SU-DHL-6 (cell line): ENCODE measurements at regions not wholly inside any gene's neighbourhood (a gene's known extent, or its start where the extent isn't known, plus 50 kb on each side); places are given as distances from the start of the nearest gene placed in this dataset.

Experiments
- EZH2phosphoT487 ChIP-seq: fragments of 200-600 bp; sonication (generic), shearing (Covaris generic); conservative IDR thresholded peaks from 2 replicates; pipeline ENCODE4 v1.6.1; 2018; ENCODE audit warnings: mild to moderate bottlenecking, antibody characterized with exemption, low read length, moderate library complexity, mixed read lengths
- TF ChIP-seq, protein P1 (sequence below): fragments of 200-600 bp; sonication (generic); IDR thresholded peaks from one replicate; pipeline ENCODE4 v1.5.1; 2017; ENCODE audit warnings: antibody characterized with exemption, mild to moderate bottlenecking, low read length, moderate library complexity; ENCODE audit not compliant: insufficient read depth, poor library complexity, severe bottlenecking

DNA sequence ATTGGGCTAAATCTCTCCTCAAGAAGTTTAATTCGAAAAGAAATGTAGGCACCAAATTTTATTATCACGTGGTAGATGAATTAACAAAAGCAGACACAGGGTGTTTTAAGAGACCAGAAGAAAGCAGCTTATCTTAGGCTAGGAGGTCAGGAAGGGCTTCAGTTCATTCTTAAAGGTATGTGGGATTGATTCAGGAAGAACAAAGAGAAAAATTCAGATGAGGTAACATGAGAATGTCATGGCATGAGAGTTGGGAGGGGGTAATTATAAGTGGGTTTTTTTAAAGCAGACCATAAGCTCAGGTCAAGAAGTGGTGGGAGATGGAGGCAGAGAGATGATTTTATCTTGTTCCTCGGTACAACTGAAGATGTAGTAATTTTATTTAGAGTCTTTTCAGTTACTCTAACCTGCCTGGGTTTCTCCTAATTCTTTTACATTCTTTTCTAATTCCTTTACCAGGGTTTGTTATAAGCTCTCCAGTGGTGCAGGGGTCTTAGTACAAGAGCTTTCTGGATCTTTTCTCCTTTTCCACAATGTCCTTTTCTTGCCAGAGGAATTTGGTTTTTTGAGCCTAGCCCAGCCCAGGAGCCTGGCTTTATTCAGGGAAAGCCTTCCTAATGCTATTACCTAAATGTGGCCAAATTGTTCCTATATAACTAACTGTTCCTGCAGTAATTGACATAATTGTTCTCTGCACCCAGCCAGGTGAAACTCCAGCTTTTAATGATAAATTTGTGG, 474.1 kb upstream of the BTBD3 start:
- TF ChIP-seq, protein P1, sequence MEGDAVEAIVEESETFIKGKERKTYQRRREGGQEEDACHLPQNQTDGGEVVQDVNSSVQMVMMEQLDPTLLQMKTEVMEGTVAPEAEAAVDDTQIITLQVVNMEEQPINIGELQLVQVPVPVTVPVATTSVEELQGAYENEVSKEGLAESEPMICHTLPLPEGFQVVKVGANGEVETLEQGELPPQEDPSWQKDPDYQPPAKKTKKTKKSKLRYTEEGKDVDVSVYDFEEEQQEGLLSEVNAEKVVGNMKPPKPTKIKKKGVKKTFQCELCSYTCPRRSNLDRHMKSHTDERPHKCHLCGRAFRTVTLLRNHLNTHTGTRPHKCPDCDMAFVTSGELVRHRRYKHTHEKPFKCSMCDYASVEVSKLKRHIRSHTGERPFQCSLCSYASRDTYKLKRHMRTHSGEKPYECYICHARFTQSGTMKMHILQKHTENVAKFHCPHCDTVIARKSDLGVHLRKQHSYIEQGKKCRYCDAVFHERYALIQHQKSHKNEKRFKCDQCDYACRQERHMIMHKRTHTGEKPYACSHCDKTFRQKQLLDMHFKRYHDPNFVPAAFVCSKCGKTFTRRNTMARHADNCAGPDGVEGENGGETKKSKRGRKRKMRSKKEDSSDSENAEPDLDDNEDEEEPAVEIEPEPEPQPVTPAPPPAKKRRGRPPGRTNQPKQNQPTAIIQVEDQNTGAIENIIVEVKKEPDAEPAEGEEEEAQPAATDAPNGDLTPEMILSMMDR: no peak
- TF ChIP-seq EZH2phosphoT487: no peak
